HG02840 (cell line): ENCODE measurements at regions not wholly inside any gene's neighbourhood (a gene's known extent, or its start where the extent isn't known, plus 50 kb on each side); places are given as distances from the start of the nearest gene placed in this dataset.

ENCODE experiments used
- ATAC-seq: cut with Tn5 transposase; IDR thresholded peaks from one replicate; pipeline ENCODE4 v1.9.1; 2021; ENCODE audit warnings: mild to moderate bottlenecking, moderate library complexity, moderate number of reproducible peaks; ENCODE audit not compliant: unreplicated experiment, low FRiP score

DNA sequence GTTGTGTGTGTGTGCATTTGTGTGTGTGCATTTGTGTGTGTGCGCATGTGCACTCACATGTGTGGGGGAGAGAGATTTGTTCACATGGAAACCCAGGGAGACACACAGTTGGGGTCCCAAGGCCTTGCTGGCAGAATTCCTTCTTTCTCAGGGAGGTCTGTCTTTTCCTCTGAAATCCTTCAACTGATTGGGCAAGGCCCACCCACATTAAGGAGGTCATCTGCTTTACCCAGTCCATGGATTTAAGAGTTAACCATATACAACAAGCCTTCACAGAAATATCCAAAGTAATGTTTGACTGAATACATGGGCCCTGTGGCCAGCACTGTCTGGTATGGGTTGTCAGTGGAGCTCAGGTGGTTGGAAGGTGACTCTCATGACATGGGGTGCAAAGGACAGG, 641.4 kb downstream of the BRD1 start:
- no peak for ATAC-seq

GRCh38 chr22:49185312-49185969, 642.2 kb downstream of the BRD1 start:
- ATAC-seq, result no peak

GRCh38 chr22:49184736-49185135, 642.9 kb downstream of the BRD1 start:
- no peak for ATAC-seq

DNA sequence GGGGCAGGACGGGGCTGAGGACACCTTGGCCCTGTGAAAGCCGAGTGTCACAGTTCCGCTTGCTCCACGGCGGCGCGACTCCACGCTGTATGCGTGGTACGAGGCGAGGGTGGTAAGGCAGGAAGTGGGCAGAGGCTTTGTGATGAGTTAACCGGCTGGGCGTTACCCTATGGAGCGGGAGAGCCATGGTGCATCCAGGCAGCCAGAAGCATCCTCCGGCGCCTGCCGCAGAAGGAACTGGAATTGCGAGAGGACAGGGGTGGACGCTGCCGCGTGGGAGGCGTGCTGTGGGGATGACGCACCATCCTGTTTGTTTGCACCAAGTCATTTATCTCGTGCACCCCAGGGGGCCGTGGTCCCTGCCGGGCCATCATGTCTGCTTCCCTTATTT, 643.9 kb downstream of the BRD1 start:
- no peak for ATAC-seq

DNA sequence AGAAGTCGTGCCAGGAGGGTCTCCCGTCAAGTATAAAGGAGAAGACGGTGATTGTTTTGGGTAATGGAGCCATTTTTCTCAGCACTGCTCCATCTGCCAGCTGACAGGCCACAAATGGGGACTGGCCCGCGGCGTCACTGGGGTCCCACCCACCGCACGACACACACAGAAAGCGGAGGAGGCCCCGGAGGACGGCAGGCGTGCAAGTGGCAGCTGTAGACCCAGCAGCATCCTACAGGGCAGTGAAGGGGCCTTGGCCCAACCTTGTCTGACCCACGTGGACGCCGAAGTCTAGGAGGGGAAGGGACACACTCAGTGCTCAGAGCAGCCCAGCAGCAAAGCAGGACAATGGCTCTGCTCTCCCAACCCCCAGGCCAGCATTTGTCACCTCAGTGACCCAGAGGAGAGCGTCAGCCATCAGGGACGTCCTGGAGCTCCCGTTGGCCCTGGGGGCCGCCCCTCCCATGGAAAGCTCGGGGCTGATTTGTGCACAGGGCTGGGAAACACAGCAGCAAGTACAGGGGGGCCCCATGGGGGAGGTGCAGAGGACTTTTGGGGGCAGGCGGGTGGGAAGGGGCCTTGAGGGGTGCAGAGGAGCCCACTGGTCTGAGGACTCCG, 644.4 kb downstream of the BRD1 start:
- no peak for ATAC-seq

DNA sequence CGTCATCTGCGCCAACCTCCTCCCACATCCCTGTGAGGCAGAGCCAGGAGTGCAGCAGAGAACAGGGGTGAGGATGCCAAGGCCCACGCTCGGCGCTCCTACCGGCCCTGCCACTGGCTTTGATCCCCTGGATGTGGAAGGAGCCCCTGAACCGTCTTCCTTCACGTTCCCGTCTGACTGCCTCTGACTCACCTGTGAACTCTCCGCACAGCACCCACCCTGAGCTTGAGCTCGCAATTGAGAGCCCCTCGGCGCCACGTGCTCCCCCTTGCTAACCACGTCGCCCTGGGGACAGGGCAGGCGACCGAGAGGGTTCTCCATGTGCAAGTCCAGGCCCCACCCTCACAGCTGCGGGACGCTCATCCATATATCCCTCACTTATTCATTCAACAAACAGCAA, 645.3 kb downstream of the BRD1 start:
- no peak for ATAC-seq

DNA sequence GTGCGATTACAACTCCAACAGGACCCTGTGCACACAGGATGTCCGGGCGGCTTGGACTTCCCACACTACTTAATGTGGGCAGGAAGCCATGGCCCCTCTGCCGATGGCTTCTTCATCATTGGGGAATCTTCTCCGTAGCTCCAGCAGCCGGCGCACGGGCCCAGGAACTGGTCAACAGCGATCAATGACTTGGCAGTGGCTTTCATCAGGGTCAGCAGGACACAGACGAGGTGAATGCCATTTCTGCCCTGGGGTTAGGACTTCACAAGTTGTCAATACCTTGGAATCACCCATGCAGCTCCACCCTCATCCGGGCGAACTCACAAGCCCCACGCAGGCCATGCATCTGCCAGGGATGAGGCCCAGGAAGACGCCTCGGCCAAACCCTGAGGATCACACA, 645.7 kb downstream of the BRD1 start:
- ATAC-seq, result no peak

DNA sequence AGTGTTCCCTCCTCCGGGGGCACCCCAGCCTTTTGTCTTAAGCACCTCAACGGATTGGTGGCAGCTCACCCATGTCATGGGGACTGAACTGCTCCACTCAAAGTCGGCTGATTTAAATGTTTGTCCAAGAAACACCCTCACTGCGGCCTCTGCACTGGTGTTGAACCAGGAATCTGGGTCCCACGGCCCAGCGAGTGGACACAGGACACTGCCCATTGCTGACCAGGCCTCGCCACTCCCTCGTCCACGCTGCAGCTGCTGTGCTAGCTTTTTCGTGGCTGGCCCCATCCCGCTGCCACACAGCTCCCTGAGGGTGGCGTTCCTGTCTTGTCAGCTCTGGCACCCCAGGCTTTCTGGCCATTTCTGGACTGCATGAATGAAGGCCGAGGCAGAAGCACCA, 646.2 kb downstream of the BRD1 start:
- no peak for ATAC-seq

GRCh38 chr22:49180683-49181024, 647.0 kb downstream of the BRD1 start:
- no peak for ATAC-seq

DNA sequence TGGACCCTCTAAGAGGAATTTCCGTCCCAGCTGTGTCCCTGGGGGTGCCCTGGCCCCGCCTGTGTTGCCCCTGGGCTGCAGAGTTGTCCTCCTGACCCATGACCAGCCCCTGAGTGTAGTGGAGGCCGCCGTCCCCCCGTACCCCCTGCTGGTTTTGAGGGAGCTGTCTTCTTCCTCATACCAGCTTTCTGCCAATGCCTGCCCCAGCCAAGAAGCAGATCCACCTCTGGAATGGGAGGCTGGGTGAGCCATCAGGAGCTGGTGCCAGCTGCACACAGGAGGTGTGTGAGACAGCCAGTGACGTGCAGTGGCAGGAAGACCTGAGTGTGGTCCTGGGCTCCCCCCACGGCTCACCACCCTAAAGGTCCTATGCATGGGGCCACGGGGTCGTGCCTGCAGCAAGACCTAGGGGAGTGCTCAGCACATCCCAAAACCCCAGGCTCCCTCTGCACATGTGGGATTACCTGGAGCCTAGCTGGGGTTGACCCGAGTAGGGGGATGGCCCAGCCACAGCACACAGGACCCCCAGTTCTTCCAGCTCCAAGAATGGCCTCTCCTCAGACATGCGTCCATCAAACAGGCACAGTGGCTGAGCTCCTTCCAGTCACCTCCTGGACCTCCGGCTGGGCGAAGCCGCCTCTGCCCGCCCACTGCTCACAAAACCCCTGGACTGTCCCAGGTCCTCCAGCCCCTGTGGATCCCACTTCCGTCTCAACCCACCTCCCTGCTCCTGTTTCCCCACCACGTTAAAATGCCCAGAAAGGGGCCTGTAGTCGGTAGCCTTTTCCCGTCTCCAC, 647.6 kb downstream of the BRD1 start:
- ATAC-seq, result no peak

DNA sequence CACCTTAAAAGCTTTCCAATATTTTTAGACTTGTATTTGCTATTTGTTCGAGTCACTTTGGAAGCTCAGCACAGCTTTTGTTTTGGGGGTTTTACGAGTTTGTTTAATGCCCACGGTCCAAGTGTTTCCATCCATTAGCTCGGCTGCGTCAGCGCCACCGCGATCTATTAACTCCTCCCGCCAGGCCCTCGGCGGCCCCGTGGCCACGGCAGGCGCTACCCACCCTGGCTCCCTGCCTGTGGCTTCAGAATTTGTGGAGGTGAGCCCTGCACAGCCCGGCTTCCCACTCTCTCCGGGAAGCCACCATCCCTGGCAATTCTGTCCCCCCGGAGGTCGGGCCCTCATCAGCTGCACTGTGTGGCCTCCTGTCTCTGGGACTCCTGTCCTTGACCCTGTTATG, 648.5 kb downstream of the BRD1 start:
- no peak for ATAC-seq

- ATAC-seq, result no peak
Measured at GRCh38 chr22:49178246-49179005, 649.2 kb downstream of the BRD1 start.

DNA sequence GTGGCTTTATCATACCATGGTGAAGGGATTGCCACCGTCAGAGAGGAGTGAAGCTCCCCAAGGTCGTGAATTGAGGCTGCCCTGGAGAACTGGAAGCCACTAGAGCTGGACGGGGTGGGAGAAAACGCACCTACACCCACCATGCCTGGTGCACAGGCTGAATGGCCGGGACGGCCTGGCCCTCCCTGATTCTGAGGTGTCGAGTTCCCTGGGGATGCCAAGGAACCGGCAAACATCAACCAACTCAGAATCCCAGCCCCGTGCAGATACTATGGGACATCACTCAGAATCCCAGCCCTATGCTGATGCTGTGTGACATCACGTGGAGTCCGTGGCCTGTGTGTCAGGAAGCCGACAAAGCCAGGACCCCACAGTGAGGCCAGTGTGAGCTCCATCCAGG, 650.0 kb downstream of the BRD1 start:
- no peak for ATAC-seq

DNA sequence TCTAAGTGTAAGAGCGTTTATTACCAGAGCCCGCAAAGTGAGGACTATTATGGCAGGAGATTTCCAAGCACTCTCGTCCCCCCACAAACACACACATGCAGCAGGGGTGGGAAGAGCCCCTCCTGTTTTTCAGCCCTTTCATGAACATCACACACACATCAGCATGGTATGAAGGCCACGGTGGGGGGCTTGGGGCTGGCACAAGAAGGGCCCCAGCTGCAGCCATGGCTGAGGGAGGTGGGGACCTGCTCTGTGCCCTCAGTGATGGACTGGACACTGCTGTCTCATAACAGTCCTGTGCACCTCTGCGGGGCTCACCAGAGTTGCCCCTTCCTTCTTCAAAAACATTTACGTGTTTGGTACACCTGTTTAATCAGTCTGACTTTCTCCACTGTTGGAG, 650.7 kb downstream of the BRD1 start:
- no peak for ATAC-seq

GRCh38 chr22:49170053-49170452, 657.6 kb downstream of the BRD1 start:
- no peak for ATAC-seq

DNA sequence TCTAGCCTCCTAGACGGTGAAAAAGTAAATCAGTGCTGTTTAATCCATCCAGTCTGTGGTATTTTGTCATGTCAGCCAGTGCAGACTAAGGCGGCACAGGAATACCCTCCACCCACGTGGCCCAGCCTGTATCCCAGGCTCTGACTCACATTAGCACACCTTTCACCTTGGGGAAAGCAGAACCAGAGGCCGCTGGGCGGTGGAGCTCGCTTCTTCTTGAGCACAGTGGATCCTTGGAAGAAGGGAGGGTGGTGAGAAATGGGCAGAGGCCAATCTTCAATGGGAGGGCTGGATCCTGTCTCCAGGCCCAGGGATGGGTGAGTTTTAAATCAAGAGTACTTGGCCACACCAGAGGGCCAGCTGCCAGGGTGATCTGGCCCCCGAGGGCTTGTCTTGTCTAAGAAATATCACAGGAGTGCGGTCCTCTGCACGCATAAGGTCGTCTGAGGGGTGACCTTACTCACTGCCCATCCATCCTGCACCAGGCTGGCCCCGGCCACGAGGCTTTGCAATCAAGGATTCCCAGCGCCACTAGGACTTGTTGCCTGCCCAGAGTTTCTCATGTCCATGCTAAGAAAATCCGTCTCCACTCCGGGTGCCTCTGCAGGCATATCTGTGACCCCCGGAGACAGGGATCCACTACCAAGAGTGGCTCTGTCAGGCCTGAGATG, 658.5 kb downstream of the BRD1 start:
- no peak for ATAC-seq

- ATAC-seq, result no peak
Measured at GRCh38 chr22:49168219-49168813, 659.4 kb downstream of the BRD1 start.

DNA sequence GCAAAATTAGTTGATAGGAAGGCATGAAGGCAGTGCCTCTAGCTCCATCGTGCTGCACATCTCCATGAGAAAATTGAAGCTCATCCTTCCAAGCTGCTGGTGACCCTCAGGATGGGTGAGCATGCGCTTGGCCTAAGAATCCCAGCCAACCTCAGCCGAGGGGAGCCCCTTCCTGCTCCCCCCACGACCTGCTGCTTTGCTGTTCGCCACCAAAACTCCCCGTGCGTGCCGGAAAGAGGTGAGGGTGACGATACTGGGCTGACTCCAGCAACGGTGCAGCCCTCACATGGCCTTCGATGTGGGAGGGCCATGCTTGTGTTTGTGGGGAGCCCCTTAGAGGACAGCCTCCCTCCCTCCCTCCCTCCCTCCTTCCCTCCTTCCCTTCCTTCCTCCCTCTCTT, 660.9 kb downstream of the BRD1 start:
- no peak for ATAC-seq

GRCh38 chr22:49166211-49166610, 661.5 kb downstream of the BRD1 start:
- no peak for ATAC-seq

- no peak for ATAC-seq
Measured at GRCh38 chr22:49164773-49165320, 662.8 kb downstream of the BRD1 start.
